Esophagus muscularis mucosa (tissue), 4 donors: ENCODE measurements at regions not wholly inside any gene's neighbourhood (a gene's known extent, or its start where the extent isn't known, plus 50 kb on each side); places are given as distances from the start of the nearest gene placed in this dataset.

Experiments
- CTCF ChIP-seq, 3 experiments: fragments of 200-600 bp in 2 of 3; fragments of 450-650 bp in 1 of 3; sonication (generic) in 2 of 3; IDR thresholded peaks; one replicate each; pipeline ENCODE4 v1.5.1; 2017 to 2019; ENCODE audit warnings: antibody characterized with exemption in 3 of 3, mild to moderate bottlenecking in 2 of 3, moderate library complexity in 1 of 3
- EP300 ChIP-seq: sonication (generic); formaldehyde crosslinking; IDR thresholded peaks from one replicate; pipeline ENCODE4 v1.6.1; 2017; ENCODE audit warnings: antibody characterized with exemption
- POLR2A ChIP-seq: fragments of 450-650 bp; IDR thresholded peaks from one replicate; pipeline ENCODE4 v1.6.1; 2017; ENCODE audit warnings: antibody characterized with exemption, moderate library complexity, mild to moderate bottlenecking, low read depth
- POLR2AphosphoS5 ChIP-seq, 2 donors: sonication (generic); formaldehyde crosslinking; IDR thresholded peaks; one replicate each; pipeline ENCODE4 v1.6.1; 2017; ENCODE audit warnings: antibody characterized with exemption in 2 of 2

- TF ChIP-seq CTCF (IDR thresholded peaks at IDR 0.05) (no peak), POLR2AphosphoS5 (IDR thresholded peaks at IDR 0.05) (no peak), EP300 (no peak), POLR2A (no peak)
Observed at GRCh38 chr20:4608861-4609260, 77.4 kb upstream of the PRNP start.
